GM18868 (cell line): ENCODE measurements at regions not wholly inside any gene's neighbourhood (a gene's known extent, or its start where the extent isn't known, plus 50 kb on each side); places are given as distances from the start of the nearest gene placed in this dataset.
"Not testable (repeated sequence)": the region's sequence is repeated elsewhere in the genome, so short reads cannot be mapped to it uniquely, and the experiment has no call there.

Source experiments
- ATAC-seq: cut with Tn5 transposase; IDR thresholded peaks from one replicate; pipeline ENCODE4 v1.9.1; 2021; ENCODE audit warnings: mild to moderate bottlenecking, moderate library complexity; ENCODE audit not compliant: unreplicated experiment

- no peak for ATAC-seq
Measured at GRCh38 chr11:26896719-26897118, 97.2 kb upstream of the FIBIN start.

- ATAC-seq, result no peak
Measured at GRCh38 chr11:26898799-26899198, 95.1 kb upstream of the FIBIN start.

GRCh38 chr11:26901162-26901561 lies 92.8 kb upstream of the FIBIN start:
- no peak for ATAC-seq

- ATAC-seq, result no peak
Measured at GRCh38 chr11:26904132-26904531, 89.8 kb upstream of the FIBIN start.

GRCh38 chr11:26904801-26905200 lies 89.1 kb upstream of the FIBIN start:
- no peak for ATAC-seq

GRCh38 chr11:26905368-26905767 lies 88.5 kb upstream of the FIBIN start:
- ATAC-seq, result no peak

GRCh38 chr11:26909515-26909914 lies 84.4 kb upstream of the FIBIN start:
- no peak for ATAC-seq

GRCh38 chr11:26909991-26910591 lies 83.8 kb upstream of the FIBIN start:
- ATAC-seq, result no peak

- peak; percentile 83 for ATAC-seq
Measured at GRCh38 chr11:26914968-26915367, 78.9 kb upstream of the FIBIN start.

- no peak for ATAC-seq
Measured at GRCh38 chr11:26916805-26917204, 77.1 kb upstream of the FIBIN start.

GRCh38 chr11:26928582-26928981 lies 65.3 kb upstream of the FIBIN start:
- ATAC-seq, result no peak

GRCh38 chr11:26929806-26930517 lies 64.0 kb upstream of the FIBIN start:
- ATAC-seq, result no peak

GRCh38 chr11:26930518-26931247 lies 63.2 kb upstream of the FIBIN start:
- ATAC-seq, result no peak

GRCh38 chr11:26931248-26931631 lies 62.7 kb upstream of the FIBIN start:
- no peak for ATAC-seq

- ATAC-seq, result no peak
Measured at GRCh38 chr11:26931881-26932280, 62.0 kb upstream of the FIBIN start.

GRCh38 chr11:26936109-26936508 lies 57.8 kb upstream of the FIBIN start:
- no peak for ATAC-seq

GRCh38 chr11:26937386-26937785 lies 56.5 kb upstream of the FIBIN start:
- ATAC-seq, result no peak

GRCh38 chr11:26940501-26940900 lies 53.4 kb upstream of the FIBIN start:
- not testable (repeated sequence) for ATAC-seq

- no peak for ATAC-seq
Measured at GRCh38 chr11:26942356-26942755, 51.6 kb upstream of the FIBIN start.

- no peak for ATAC-seq
Measured at GRCh38 chr11:26943636-26944035, 50.3 kb upstream of the FIBIN start.
